GF-D8 (cell line): ENCODE measurements at regions not wholly inside any gene's neighbourhood (a gene's known extent, or its start where the extent isn't known, plus 50 kb on each side); places are given as distances from the start of the nearest gene placed in this dataset.
"Not testable (repeated sequence)": the region's sequence is repeated elsewhere in the genome, so short reads cannot be mapped to it uniquely, and the experiment has no call there.

Experiments
- DNase-seq: peaks from one replicate; lab custom pipeline; 2025; lab: John Stamatoyannopoulos, UW

GRCh38 chr6:9100869-9101580 lies 665.7 kb upstream of the SLC35B3 start:
- DNase-seq, result no peak

GRCh38 chr6:9095729-9096128 lies 660.4 kb upstream of the SLC35B3 start:
- DNase-seq, result no peak

GRCh38 chr6:9095137-9095536 lies 659.8 kb upstream of the SLC35B3 start:
- no peak for DNase-seq

- no peak for DNase-seq
These were observed 654.4 kb upstream of the SLC35B3 start for GRCh38 chr6:9089724-9090123.

GRCh38 chr6:9087470-9087869 lies 652.1 kb upstream of the SLC35B3 start:
- no peak for DNase-seq

GRCh38 chr6:9086331-9086730 lies 651.0 kb upstream of the SLC35B3 start:
- DNase-seq, result no peak

GRCh38 chr6:9085709-9086070 lies 650.3 kb upstream of the SLC35B3 start:
- DNase-seq, result no peak

GRCh38 chr6:9085054-9085708 lies 649.8 kb upstream of the SLC35B3 start:
- no peak for DNase-seq

GRCh38 chr6:9083108-9083507 lies 647.8 kb upstream of the SLC35B3 start:
- DNase-seq, result no peak

- no peak for DNase-seq
These were observed 631.4 kb upstream of the SLC35B3 start for GRCh38 chr6:9066726-9067125.

GRCh38 chr6:9064156-9064555 lies 628.8 kb upstream of the SLC35B3 start:
- DNase-seq, result no peak

GRCh38 chr6:9062596-9062995 lies 627.3 kb upstream of the SLC35B3 start:
- no peak for DNase-seq

- DNase-seq, result no peak
These were observed 622.6 kb upstream of the SLC35B3 start for GRCh38 chr6:9057937-9058336.

- DNase-seq, result no peak
These were observed 621.2 kb upstream of the SLC35B3 start for GRCh38 chr6:9056556-9056955.

GRCh38 chr6:9044426-9044825 lies 609.1 kb upstream of the SLC35B3 start:
- no peak for DNase-seq

- no peak for DNase-seq
These were observed 605.4 kb upstream of the SLC35B3 start for GRCh38 chr6:9040718-9041117.

GRCh38 chr6:9039258-9039657 lies 603.9 kb upstream of the SLC35B3 start:
- no peak for DNase-seq

GRCh38 chr6:9028086-9028485 lies 592.7 kb upstream of the SLC35B3 start:
- no peak for DNase-seq

GRCh38 chr6:9025796-9026394 lies 590.5 kb upstream of the SLC35B3 start:
- DNase-seq, result no peak

- DNase-seq, result no peak
These were observed 589.9 kb upstream of the SLC35B3 start for GRCh38 chr6:9025228-9025627.

- not testable (repeated sequence) for DNase-seq
These were observed 588.9 kb upstream of the SLC35B3 start for GRCh38 chr6:9024246-9024645.

GRCh38 chr6:9020001-9020400 lies 584.7 kb upstream of the SLC35B3 start:
- no peak for DNase-seq

GRCh38 chr6:9009931-9010330 lies 574.6 kb upstream of the SLC35B3 start:
- DNase-seq, result no peak

- no peak for DNase-seq
These were observed 571.7 kb upstream of the SLC35B3 start for GRCh38 chr6:9007027-9007426.
